ENCODE measurements at regions not wholly inside any gene's neighbourhood (a gene's known extent, or its start where the extent isn't known, plus 50 kb on each side); places are given as distances from the start of the nearest gene placed in this dataset.
A peak's percentile ranks its signal among the peaks of the same experiment; 100 is the strongest.

DNA sequence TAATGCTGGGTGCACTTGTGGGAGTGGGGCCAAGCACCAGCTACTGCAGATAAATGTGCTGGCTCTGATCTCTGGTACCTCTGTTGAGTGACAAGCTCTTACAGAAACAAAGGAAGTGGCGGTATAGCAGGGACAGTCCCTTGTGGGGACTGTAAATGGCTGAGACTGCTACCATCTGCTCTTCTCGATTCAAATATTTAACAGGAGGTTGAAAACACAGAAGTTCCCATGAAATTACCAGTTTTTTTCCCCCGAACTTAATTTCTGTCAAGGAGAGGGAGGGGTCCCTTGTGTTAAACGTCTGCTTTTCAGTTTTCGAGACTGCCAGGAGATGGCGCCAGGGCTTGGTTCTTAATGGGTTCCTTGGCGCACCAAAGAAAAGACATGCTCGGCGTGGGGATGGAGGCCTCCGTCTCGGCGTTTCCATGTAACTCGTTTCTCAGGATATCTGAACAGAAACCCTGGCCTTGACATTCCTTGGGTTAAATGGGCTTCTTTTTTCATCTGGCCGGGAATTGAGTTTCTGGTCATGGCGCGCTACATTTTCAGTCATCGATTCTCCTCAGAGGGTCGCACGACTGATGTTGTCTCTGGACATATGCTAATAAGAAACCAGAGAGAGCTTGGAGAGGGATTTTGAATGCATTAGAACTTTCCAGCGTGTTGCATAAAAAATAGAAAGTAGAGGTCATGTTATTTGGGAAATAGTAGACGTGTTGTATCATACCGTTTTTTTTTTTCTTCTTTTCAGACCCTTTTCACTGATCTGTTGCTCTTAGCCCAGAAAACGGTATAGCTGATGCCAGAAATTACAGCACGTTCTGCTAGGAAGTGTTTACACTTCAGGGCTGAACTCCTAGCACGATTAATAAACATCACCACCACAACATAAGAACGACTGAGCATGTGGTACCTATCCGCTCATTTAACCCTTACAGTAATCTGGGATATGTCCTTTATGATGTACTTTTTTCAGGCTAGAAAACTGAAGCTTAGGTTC, 64.0 kb downstream of the CARTPT start:
- Histone ChIP-seq H2AK5ac (ENCODE audit: low read length) (no peak overlapping the region), H2BK120ac (ENCODE audit: insufficient read depth, low read length, poor library complexity) (no peak overlapping the region), H3K4me3 (ENCODE audit: low read depth, low read length) (no peak overlapping the region), H3K79me1 (ENCODE audit: low read length) (no peaks in the 10 kb centered on the region), H3K4me1 (ENCODE audit: control insufficient read depth in 1 of 2, insufficient read depth in 2 of 2, low read length in 2 of 2) (peaks cover 2% of the 10 kb centered on the region in 2 experiments), H3K23ac (ENCODE audit: low read length) (no peak overlapping the region), H3K18ac (ENCODE audit: low read length) (no peak overlapping the region), H3K79me2 (ENCODE audit: control insufficient read depth, insufficient read depth, low read length, poor library complexity) (peaks cover 1% of the 10 kb centered on the region), H3K4ac (ENCODE audit: low read depth, low read length) (no peak overlapping the region), H3K27me3 (ENCODE audit: insufficient read depth, low read length) (no peaks in the 10 kb centered on the region), H2BK5ac (ENCODE audit: low read depth, low read length, poor library complexity) (no peak overlapping the region), H4K91ac (ENCODE audit: low read depth, low read length) (no peak overlapping the region), H3K9ac (ENCODE audit: low read length) (no peak overlapping the region), H3K27ac (ENCODE audit: low read depth, low read length) (no peak overlapping the region), H3K9me3 (ENCODE audit: insufficient read depth, low read depth, low read length) (no peaks in the 10 kb centered on the region), H2AFZ (ENCODE audit: insufficient read depth, low read length, poor library complexity) (peak overlapping the region; percentile 33), H3K4me2 (ENCODE audit: low read length) (peak overlapping the region; percentile 51), H4K12ac (ENCODE audit: low read depth, low read length) (no peak overlapping the region), H2BK12ac (ENCODE audit: low read length) (peak overlapping the region; percentile 46), H4K8ac (ENCODE audit: low read depth, low read length) (peak overlapping the region; percentile 69), H3K36me3 (ENCODE audit: control insufficient read depth in 1 of 2, insufficient read depth in 2 of 2, low read length in 2 of 2) (no peaks in the 10 kb centered on the region), H3K14ac (ENCODE audit: low read length) (no peak overlapping the region)
- DNase-seq = peak; percentile 55 to 79
- no CpG with 5 or more reads among the region's 27 CpGs for WGBS (ENCODE audit: extremely low coverage, insufficient coverage, insufficient read length)

DNA sequence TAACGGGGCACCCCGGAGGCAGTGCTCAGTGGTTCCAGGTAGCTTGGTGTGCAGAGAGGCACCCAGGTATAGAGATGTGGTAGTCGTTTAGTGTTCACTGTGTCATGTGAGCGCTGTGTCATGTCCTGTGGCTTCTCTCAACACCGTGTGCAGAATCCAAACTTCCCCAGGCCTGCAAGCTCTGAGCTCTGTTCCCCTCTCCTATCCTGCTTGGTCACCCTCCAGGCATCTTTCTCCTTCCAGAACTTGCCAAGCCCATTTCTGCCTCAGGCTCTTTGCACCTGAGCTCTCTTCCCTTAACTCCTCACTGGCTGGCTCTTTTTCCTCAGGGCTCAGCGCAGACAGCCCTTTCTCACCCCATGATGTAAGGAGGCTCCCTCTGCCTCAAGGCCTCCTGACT, 64.8 kb downstream of the CARTPT start:
- Histone ChIP-seq H3K23ac (ENCODE audit: low read length) (no peak overlapping the region), H2BK12ac (ENCODE audit: low read length) (no peak overlapping the region), H4K12ac (ENCODE audit: low read depth, low read length) (no peak overlapping the region), H3K9me3 (ENCODE audit: insufficient read depth, low read depth, low read length) (no peaks in the 10 kb centered on the region), H2AK5ac (ENCODE audit: low read length) (no peak overlapping the region), H3K27ac (ENCODE audit: low read depth, low read length) (no peak overlapping the region), H4K91ac (ENCODE audit: low read depth, low read length) (peak overlapping the region; percentile 8), H3K9ac (ENCODE audit: low read length) (no peak overlapping the region), H3K14ac (ENCODE audit: low read length) (no peak overlapping the region), H2AFZ (ENCODE audit: insufficient read depth, low read length, poor library complexity) (no peak overlapping the region), H3K4me3 (ENCODE audit: low read depth, low read length) (no peak overlapping the region), H3K4me2 (ENCODE audit: low read length) (no peak overlapping the region), H3K4me1 (ENCODE audit: control insufficient read depth in 1 of 2, insufficient read depth in 2 of 2, low read length in 2 of 2) (peaks cover 2% of the 10 kb centered on the region in 2 experiments), H3K18ac (ENCODE audit: low read length) (no peak overlapping the region), H3K27me3 (ENCODE audit: insufficient read depth, low read length) (no peaks in the 10 kb centered on the region), H3K79me1 (ENCODE audit: low read length) (no peaks in the 10 kb centered on the region), H3K36me3 (ENCODE audit: control insufficient read depth in 1 of 2, insufficient read depth in 2 of 2, low read length in 2 of 2) (no peaks in the 10 kb centered on the region), H2BK120ac (ENCODE audit: insufficient read depth, low read length, poor library complexity) (no peak overlapping the region), H3K79me2 (ENCODE audit: control insufficient read depth, insufficient read depth, low read length, poor library complexity) (peaks cover 1% of the 10 kb centered on the region), H2BK5ac (ENCODE audit: low read depth, low read length, poor library complexity) (no peak overlapping the region), H4K8ac (ENCODE audit: low read depth, low read length) (no peak overlapping the region), H3K4ac (ENCODE audit: low read depth, low read length) (no peak overlapping the region)
- WGBS (ENCODE audit: extremely low coverage, insufficient coverage, insufficient read length) = no CpG with 5 or more reads among the region's 6 CpGs
- no peak for DNase-seq

DNA sequence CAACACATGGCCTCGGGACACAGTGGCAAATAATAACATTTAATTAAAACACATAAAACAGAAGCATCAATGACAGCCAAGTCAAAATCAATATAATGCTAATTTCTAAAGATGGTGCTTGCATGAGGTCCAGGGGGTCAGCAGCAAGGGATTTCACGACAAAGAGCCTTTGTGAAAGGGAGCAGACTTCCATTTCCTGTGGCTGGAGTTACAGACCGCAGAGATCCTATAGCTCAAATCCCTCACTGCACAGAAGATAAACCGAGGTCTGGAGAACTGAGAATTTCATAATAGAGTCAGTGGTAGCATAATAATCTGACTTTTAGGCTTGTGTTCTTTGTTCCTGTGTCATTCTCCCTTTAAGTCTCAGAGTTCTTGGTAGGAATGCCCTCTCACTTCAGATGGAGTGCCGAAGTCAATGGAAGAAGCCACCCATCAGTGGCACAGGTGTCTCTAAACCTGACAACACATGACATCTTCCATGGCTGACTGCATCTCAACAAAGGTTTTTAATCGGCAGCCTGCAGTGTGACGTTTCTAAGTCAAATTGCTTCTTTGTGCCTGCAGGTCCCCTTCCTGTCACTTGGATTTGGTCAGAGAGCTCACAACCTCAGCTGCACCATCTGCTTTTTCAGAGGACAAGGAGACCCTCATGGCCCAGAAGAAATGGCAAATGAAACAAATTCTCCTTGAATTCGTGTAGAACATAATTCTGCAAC, 67.4 kb downstream of the CARTPT start:
- no peak overlapping the region for H3K27ac ChIP-seq (ENCODE audit: low read depth, low read length)
- no peak overlapping the region for H3K14ac ChIP-seq (ENCODE audit: low read length)
- H3K4ac ChIP-seq (ENCODE audit: low read depth, low read length) = no peak overlapping the region
- no peak overlapping the region for H4K91ac ChIP-seq (ENCODE audit: low read depth, low read length)
- no peaks in the 10 kb centered on the region for H3K36me3 ChIP-seq (ENCODE audit: control insufficient read depth in 1 of 2, insufficient read depth in 2 of 2, low read length in 2 of 2)
- H2BK120ac ChIP-seq (ENCODE audit: insufficient read depth, low read length, poor library complexity) = no peak overlapping the region
- H3K9ac ChIP-seq (ENCODE audit: low read length) = no peak overlapping the region
- no peak overlapping the region for H2BK12ac ChIP-seq (ENCODE audit: low read length)
- no peak overlapping the region for H2AFZ ChIP-seq (ENCODE audit: insufficient read depth, low read length, poor library complexity)
- no peak overlapping the region for H4K12ac ChIP-seq (ENCODE audit: low read depth, low read length)
- no CpG with 5 or more reads among the region's 8 CpGs for WGBS (ENCODE audit: extremely low coverage, insufficient coverage, insufficient read length)
- no peak overlapping the region for H2AK5ac ChIP-seq (ENCODE audit: low read length)
- H4K8ac ChIP-seq (ENCODE audit: low read depth, low read length) = no peak overlapping the region
- H3K79me1 ChIP-seq (ENCODE audit: low read length) = no peaks in the 10 kb centered on the region
- no peak overlapping the region for H3K18ac ChIP-seq (ENCODE audit: low read length)
- no peak overlapping the region for H2BK5ac ChIP-seq (ENCODE audit: low read depth, low read length, poor library complexity)
- no peak overlapping the region for H3K4me3 ChIP-seq (ENCODE audit: low read depth, low read length)
- peaks cover 2% of the 10 kb centered on the region in 2 experiments for H3K4me1 ChIP-seq (ENCODE audit: control insufficient read depth in 1 of 2, insufficient read depth in 2 of 2, low read length in 2 of 2)
- H3K9me3 ChIP-seq (ENCODE audit: insufficient read depth, low read depth, low read length) = no peaks in the 10 kb centered on the region
- no peak for DNase-seq
- H3K23ac ChIP-seq (ENCODE audit: low read length) = no peak overlapping the region
- no peaks in the 10 kb centered on the region for H3K27me3 ChIP-seq (ENCODE audit: insufficient read depth, low read length)
- peaks cover 1% of the 10 kb centered on the region for H3K79me2 ChIP-seq (ENCODE audit: control insufficient read depth, insufficient read depth, low read length, poor library complexity)
- H3K4me2 ChIP-seq (ENCODE audit: low read length) = no peak overlapping the region

DNA sequence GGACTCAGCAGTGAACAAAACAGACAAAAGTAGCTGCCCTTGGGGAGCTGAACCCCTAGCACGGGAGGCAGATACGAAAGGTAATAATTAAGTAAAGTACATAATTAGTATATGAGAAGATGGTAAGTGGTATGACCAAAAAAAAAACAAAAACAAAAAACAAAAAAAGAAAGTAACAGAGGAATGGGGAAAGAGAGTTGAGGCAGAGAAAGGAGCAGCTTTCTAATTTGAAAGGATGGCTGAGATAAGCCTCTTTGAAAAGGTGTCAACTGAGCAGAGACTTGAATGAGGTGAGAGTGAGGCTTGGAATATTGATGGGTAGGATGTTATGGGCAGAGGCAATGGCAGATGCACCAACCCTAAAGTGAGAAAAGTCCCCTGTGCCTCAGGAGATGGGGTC, 69.7 kb downstream of the CARTPT start:
- Histone ChIP-seq H3K27me3 (ENCODE audit: insufficient read depth, low read length) (no peaks in the 10 kb centered on the region), H2BK120ac (ENCODE audit: insufficient read depth, low read length, poor library complexity) (no peak overlapping the region), H3K79me2 (ENCODE audit: control insufficient read depth, insufficient read depth, low read length, poor library complexity) (no peaks in the 10 kb centered on the region), H4K91ac (ENCODE audit: low read depth, low read length) (no peak overlapping the region), H3K36me3 (ENCODE audit: control insufficient read depth in 1 of 2, insufficient read depth in 2 of 2, low read length in 2 of 2) (no peaks in the 10 kb centered on the region), H3K4me1 (ENCODE audit: control insufficient read depth in 1 of 2, insufficient read depth in 2 of 2, low read length in 2 of 2) (peaks cover 0 to under 1% of the 10 kb centered on the region in 2 experiments), H3K9ac (ENCODE audit: low read length) (no peak overlapping the region), H3K27ac (ENCODE audit: low read depth, low read length) (no peak overlapping the region), H3K18ac (ENCODE audit: low read length) (no peak overlapping the region), H3K79me1 (ENCODE audit: low read length) (no peaks in the 10 kb centered on the region), H2AFZ (ENCODE audit: insufficient read depth, low read length, poor library complexity) (no peak overlapping the region), H2BK5ac (ENCODE audit: low read depth, low read length, poor library complexity) (no peak overlapping the region), H2BK12ac (ENCODE audit: low read length) (no peak overlapping the region), H4K12ac (ENCODE audit: low read depth, low read length) (no peak overlapping the region), H4K8ac (ENCODE audit: low read depth, low read length) (no peak overlapping the region), H3K4me2 (ENCODE audit: low read length) (no peak overlapping the region), H3K9me3 (ENCODE audit: insufficient read depth, low read depth, low read length) (peaks cover 2% of the 10 kb centered on the region), H3K4ac (ENCODE audit: low read depth, low read length) (no peak overlapping the region), H3K14ac (ENCODE audit: low read length) (no peak overlapping the region), H3K23ac (ENCODE audit: low read length) (no peak overlapping the region), H2AK5ac (ENCODE audit: low read length) (no peak overlapping the region), H3K4me3 (ENCODE audit: low read depth, low read length) (no peak overlapping the region)
- WGBS (ENCODE audit: extremely low coverage, insufficient coverage, insufficient read length) = no CpG with 5 or more reads among the region's 2 CpGs
- no peak for DNase-seq

All from trophoblast cell (in vitro differentiated cells and primary cell).